Stimulated activated memory B cell treated with anti-CD40 and anti-IgM and Interleukin-4, amounts not matched to agents 10 μg/mL and 1 μg/mL and 100 μg/mL, for 72 hours (primary cell): ENCODE measurements at regions not wholly inside any gene's neighbourhood (a gene's known extent, or its start where the extent isn't known, plus 50 kb on each side); places are given as distances from the start of the nearest gene placed in this dataset.

ENCODE experiments used
- ATAC-seq: fragments of 150-1000 bp; cut with Tn5 transposase; 2 replicates; pipeline ENCODE4 v1.10.0; 2021
- H3K27ac Mint-ChIP-seq: one replicate; pipeline ENCODE4 v1.8.0; 2022; ENCODE audit warnings: mild to moderate bottlenecking, mixed read lengths
- H3K27me3 Mint-ChIP-seq: one replicate; pipeline ENCODE4 v1.8.0; 2022; ENCODE audit warnings: mixed read lengths
- H3K36me3 Mint-ChIP-seq: one replicate; pipeline ENCODE4 v1.8.0; 2022; ENCODE audit warnings: mixed read lengths
- H3K4me1 Mint-ChIP-seq: one replicate; pipeline ENCODE4 v1.8.0; 2022; ENCODE audit warnings: mixed read lengths
- H3K4me3 Mint-ChIP-seq: one replicate; pipeline ENCODE4 v1.8.0; 2022; ENCODE audit warnings: mild to moderate bottlenecking, moderate library complexity, mixed read lengths
- H3K9me3 Mint-ChIP-seq: one replicate; pipeline ENCODE4 v1.8.0; 2022; ENCODE audit warnings: mixed read lengths

DNA sequence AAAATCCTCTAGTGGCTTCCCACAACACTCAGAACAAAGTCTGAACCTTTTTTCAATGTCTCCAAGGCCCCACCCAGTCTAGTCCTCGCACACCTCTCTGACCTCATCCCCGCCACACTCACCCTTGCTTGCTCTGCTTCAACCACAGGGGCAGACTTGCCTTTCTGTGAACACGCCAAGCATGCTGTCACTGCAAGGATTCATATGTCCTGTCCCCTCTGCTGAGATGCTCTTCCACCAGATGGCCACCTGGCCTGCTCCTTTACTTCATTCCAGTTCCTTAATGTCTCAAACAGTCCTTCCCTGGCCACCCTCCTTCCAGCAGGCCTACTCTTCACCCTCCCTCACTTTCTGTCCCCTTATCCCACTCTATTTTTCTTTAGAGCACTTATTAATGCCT lies 60.6 kb upstream of the ARHGAP20 start:
- no peaks in the 10 kb centered on the region for H3K36me3 Mint-ChIP-seq
- no peak for ATAC-seq
- no peak overlapping the region for H3K4me3 Mint-ChIP-seq
- no peaks in the 10 kb centered on the region for H3K9me3 Mint-ChIP-seq
- H3K4me1 Mint-ChIP-seq: peaks cover 20% of the 10 kb centered on the region
- no peak overlapping the region for H3K27ac Mint-ChIP-seq
- H3K27me3 Mint-ChIP-seq: peaks cover 4% of the 10 kb centered on the region

GRCh38 chr11:110766316-110766715 lies 54.1 kb upstream of the ARHGAP20 start:
- no peak for ATAC-seq
- Mint-ChIP-seq H3K4me1 (peaks cover 13% of the 10 kb centered on the region), H3K9me3 (no peaks in the 10 kb centered on the region), H3K36me3 (no peaks in the 10 kb centered on the region), H3K4me3 (no peak overlapping the region), H3K27me3 (peaks cover 9% of the 10 kb centered on the region), H3K27ac (no peak overlapping the region)

GRCh38 chr11:110764485-110764884 lies 52.2 kb upstream of the ARHGAP20 start:
- no peak overlapping the region for H3K27ac Mint-ChIP-seq
- peaks cover 9% of the 10 kb centered on the region for H3K27me3 Mint-ChIP-seq
- no peaks in the 10 kb centered on the region for H3K36me3 Mint-ChIP-seq
- no peaks in the 10 kb centered on the region for H3K9me3 Mint-ChIP-seq
- ATAC-seq: no peak
- H3K4me1 Mint-ChIP-seq: peaks cover 3% of the 10 kb centered on the region
- no peak overlapping the region for H3K4me3 Mint-ChIP-seq

DNA sequence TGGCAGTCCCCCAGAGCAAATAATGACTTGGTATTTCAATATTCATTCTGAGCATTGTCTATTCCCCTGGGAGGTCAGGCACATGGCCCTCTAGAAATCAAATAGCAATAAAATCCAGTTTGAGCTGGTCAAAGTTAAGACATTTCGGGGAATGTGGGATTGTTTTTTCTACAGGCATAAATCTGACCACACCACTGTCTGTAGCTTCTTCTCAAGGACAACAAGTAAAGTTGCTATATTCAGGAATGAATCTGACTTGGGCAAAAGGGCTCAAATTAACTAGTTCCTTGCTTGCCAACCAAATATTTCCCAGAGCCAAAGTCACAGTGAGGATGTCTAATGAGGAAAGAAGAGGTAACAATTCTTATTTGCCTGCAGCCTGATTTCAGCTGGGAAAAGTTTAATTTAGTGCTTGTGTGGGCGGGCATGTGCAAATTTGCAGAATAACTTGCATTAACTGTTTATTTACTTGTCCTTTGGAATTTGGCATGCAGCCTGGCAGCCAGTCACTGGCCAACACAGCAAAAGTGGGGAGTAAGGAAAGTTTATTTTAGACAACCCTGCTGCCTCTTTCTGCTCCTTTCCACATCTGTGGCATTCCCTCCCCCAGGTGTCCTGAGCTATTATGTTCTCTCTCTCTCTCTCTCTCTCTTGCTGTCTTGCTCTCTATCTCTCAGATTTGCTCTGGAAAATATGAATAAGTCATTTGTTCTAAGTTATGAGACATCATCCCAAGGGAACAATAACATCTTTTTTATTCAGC lies 51.2 kb upstream of the ARHGAP20 start:
- ATAC-seq: no peak
- no peak overlapping the region for H3K4me3 Mint-ChIP-seq
- peaks cover 9% of the 10 kb centered on the region for H3K27me3 Mint-ChIP-seq
- no peaks in the 10 kb centered on the region for H3K9me3 Mint-ChIP-seq
- no peaks in the 10 kb centered on the region for H3K36me3 Mint-ChIP-seq
- H3K4me1 Mint-ChIP-seq: no peaks in the 10 kb centered on the region
- no peak overlapping the region for H3K27ac Mint-ChIP-seq

DNA sequence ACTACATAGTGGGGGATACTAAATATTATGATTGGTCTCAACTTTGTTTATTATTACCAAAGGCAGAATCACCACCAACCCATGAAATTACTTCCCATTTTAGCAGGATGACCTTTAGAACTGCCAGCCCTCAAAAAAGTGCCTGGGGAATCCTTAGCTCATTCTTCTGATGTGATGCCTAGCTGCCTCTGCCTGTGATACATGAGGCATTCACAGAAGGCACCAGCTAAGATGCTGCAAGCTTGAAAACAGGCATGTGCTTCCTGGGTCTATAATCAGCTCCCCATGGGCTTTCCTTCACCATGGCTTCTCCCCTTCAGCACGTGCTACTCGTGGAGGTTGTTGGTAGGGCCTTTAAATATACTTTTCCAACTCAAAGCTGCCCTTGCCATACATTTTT lies 50.4 kb upstream of the ARHGAP20 start:
- peaks cover 2% of the 10 kb centered on the region for H3K27me3 Mint-ChIP-seq
- no peaks in the 10 kb centered on the region for H3K36me3 Mint-ChIP-seq
- H3K9me3 Mint-ChIP-seq: no peaks in the 10 kb centered on the region
- no peak for ATAC-seq
- no peak overlapping the region for H3K4me3 Mint-ChIP-seq
- H3K4me1 Mint-ChIP-seq: no peaks in the 10 kb centered on the region
- no peak overlapping the region for H3K27ac Mint-ChIP-seq
